HG03558 (cell line): ENCODE measurements at regions not wholly inside any gene's neighbourhood (a gene's known extent, or its start where the extent isn't known, plus 50 kb on each side); places are given as distances from the start of the nearest gene placed in this dataset.

Experiments used
- ATAC-seq: cut with Tn5 transposase; IDR thresholded peaks from one replicate; pipeline ENCODE4 v1.9.1; 2021; ENCODE audit warnings: moderate number of reproducible peaks; ENCODE audit not compliant: unreplicated experiment; ENCODE audit errors: extremely low read depth

- no peak for ATAC-seq
These were observed 182.8 kb downstream of the PLPP3 start for GRCh38 chr1:56396581-56396980.

DNA sequence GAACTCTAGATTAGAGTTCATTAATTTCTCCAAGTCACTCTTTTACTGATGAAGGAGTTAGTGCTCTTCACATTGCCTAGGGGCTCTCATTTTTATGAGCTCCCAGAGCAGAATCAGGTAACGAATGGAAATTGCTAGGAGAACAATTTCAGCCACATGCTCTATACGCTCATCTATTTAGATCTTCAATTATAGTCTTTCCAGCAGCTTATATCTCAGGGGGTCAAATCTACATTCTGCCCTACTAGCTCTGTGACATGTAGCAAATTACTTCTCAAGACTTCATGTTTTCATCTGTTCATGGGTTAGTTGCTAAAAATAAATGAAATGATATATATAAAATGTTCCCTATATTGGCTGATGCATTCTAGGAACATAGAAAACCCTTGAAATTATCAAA is 183.6 kb downstream of the PLPP3 start:
- no peak for ATAC-seq

DNA sequence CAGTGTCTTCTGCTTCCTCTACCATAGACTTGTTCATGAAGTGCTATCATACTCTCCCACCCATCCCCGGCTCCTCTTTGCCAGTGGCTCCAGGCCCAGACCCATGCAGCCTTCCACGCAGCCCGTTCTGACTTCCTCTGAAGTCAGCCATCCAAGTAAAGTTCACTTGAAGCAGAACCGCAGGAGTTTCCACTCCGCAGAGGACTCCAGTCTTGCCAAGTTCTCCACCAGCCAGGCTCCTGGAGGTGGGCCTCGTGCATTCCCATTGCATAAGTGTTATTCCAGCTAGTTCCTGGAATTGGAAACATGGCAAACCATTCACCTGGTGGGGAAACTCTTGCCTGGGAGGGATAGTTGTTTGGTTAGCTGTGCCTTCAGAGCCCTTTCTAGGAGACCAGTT is 185.1 kb downstream of the PLPP3 start:
- no peak for ATAC-seq

- no peak for ATAC-seq
These were observed 188.2 kb downstream of the PLPP3 start for GRCh38 chr1:56390934-56391731.

DNA sequence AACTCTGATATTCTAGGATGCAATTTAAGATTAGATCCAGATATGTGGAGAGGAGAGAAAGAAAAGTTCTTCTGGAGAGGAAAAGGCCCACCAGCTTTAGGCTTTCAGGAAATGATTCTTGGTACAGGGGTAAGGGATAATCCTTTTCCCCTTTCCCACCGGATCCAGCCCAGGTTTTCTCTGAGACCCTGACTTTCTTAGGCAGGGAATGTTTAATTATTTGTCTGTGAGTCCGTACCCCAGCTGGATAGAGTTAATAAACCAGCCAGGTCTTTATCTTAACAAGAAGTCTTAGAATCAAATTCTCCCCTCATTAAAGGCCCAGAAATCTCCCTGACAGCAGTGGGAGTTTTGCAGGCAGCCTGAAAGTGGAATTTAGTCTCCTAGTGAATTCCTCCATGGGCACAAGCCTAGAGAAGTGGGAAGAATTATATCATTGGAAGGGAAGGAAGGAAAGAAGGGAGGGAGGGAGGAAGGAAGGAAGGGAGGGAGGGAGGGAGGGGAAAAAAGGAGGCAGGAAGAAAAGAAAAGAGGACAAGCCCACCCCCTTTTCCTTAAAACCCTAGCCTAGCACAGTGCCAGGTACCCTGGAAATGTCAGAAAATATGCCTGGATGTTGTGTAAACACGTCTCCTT is 189.0 kb downstream of the PLPP3 start:
- no peak for ATAC-seq

DNA sequence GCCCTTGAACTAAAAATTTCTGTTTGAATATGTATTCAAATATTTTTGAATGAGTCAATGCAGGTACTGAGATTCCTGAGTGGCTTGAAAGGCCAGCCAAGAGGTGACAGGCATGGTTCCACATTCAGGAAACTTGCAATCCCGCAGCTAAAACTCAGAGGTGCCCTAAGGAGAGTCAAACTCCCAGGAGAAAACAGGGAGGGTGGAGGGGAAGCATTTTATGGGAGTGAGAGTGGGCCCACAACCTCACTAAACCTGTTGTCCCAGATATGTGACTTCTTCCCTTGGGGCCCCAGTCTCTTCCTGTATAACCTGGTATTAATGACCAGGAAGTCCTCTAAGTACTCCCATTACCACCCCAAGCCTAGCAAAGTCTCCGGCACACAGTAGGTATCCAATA is 189.6 kb downstream of the PLPP3 start:
- ATAC-seq = no peak

GRCh38 chr1:56387071-56387740 is 192.2 kb downstream of the PLPP3 start:
- ATAC-seq = no peak

GRCh38 chr1:56385314-56385713 is 194.0 kb downstream of the PLPP3 start:
- no peak for ATAC-seq

DNA sequence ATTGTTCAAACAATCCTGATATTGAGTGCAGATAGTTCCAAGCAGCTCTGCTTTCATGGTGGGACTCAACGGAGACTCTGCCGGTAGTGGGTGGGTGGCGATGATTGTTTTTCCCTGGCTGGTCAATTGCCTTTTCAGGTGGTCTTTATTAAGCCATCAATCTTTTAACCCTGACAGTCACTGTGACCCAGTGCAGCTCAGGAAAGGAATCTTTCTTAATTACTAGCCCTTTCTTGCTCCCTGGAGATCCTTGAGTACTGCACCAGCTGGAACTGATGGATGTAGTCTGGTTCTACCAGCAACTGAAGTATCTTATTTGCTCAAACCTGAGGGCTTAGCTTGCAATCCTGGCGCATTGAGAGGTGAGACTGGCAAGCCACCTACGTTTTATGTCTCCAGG is 196.4 kb downstream of the PLPP3 start:
- no peak for ATAC-seq

- ATAC-seq = no peak
These were observed 198.8 kb downstream of the PLPP3 start for GRCh38 chr1:56380531-56380930.

GRCh38 chr1:56378341-56379070 is 200.9 kb downstream of the PLPP3 start:
- ATAC-seq = no peak

DNA sequence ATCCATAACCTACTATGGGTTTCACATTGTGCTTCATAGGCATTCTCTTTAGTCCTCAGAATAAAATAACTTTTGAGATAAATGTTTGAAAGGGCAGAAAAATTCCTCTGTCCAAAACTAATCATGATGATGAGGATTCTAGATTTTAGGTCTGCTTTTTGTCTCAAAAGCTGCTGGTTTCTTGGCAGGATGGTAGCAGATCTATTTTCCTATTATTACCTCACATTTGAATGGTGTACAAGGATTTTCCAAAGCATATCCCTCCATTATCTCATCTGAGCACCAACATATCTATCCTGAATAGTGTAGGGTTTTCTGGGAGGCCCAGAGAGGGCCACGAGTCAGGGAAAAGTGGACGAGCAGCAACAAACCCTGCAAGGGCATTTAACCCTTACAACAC is 201.9 kb downstream of the PLPP3 start:
- no peak for ATAC-seq

GRCh38 chr1:56376188-56376984 is 203.0 kb downstream of the PLPP3 start:
- ATAC-seq = no peak

DNA sequence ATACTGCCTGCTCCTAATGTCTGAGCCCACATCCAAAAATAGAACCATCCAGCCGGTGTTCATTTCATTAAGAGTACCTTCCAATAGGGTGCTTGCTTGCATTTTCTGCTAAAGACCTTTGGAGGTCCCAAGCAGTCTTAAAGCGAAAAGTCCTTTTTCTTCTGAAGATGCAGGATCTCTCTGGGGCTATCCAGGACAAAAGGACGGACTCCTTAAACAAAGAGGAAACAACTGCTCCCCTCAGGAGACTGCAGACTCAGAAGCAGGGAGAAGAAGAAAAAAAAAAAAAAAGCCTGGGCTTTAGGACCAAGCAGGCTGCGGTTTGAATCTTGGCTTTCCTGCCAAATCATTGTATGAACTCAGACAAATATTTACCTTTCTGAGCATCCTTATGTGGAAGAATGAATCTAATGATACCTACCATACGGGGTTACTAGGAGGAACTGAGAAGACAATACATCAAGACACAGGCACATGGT is 204.0 kb downstream of the PLPP3 start:
- no peak for ATAC-seq

DNA sequence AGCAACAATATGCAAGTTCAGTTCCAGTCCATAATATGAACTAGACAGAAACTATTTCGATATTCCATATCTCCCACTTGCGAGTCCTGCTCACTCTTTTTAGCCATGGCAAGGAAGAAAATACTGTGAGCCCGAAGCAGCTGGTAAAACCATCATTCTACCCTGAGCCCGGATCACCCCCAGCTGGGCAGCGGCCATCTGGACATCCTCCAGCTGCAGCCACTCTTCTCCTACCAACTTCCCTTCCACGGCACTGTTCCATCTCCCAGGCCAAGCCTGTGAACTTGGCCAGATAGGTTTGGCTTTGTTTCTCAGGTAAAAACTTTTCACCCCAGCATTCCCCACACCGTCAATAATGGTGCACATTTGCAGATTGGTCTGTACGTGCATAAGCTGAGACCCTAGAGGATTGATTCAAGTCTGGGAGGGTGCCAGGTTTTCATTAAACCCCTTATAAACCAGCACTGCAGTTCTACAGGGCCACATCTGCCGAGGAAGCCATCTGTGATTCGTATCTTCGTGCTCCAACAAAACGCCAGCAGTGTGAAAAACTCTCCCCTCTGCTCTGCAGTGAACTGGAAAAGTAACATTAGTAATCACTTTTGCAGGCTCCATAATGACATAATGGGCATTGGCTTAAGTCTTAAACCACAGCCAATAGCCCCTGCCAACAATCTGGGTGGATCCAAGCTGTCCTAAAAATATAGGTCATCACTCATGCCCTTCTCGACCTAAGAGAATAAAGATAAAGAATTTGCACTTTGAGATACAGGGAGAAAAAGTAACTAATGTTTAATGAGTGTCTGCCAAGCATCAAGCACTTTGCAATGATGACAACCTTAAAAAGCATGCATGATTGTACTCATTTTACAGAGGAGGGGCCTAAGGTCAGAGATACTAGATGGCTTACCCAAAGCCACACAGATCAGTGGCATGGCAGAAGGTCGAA is 205.1 kb downstream of the PLPP3 start:
- ATAC-seq = no peak

DNA sequence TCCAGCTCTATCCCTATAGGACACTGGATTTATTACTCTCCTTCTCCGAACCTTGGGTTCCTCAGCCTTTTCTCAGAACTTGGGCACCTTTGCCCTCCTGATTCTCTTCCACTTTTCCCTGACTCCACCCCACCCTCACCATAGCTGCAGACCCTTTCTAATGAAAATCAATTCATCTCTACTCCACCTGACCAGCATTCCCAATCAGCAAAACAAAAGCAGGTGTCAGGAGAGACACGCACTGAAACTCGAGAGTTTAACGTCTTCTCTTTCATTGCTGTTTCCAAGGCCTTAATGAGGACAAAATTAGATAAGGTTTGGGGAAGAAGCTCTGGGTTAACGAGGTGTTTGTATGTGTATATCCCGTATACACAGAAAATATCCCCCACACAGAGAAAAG is 208.8 kb downstream of the PLPP3 start:
- ATAC-seq = no peak

DNA sequence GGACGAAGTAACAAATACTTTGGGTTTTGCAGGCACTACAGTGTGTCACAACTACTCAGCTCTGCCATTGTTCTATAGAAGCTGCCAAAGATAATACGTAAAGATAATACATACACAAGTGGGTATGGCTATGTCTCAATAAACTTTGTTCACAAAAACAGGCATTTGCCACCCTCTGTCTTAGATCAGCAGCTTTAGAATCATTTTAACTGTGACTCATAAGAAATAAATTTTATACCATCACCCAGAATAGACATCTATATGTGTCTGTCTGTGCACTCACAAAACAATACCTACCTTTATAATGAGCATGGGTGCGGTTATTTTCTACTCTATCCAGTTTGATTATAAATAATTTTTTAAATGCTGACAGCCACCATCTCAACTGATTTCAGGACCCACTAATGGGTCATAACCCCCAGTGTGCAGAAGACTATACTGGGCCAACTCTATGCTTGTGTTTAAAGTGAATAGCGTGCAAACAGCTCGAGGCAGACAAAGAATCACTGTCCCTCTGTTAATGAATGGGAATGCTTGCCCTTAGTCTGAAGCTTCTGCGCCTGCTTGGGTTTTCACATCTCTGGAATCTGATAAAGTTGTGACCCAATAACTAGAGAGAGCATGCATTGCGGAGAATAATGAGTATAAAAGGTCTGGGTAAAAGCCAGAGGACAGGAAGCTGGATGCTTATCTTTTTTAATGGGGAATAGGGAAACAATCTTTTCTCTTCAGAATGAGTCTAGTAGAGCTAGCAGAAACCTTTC is 216.2 kb downstream of the PLPP3 start:
- ATAC-seq = no peak

GRCh38 chr1:56360021-56360420 is 219.3 kb downstream of the PLPP3 start:
- ATAC-seq = no peak
